Activated CD4-positive, CD25-positive, alpha-beta regulatory T cell treated with anti-CD3 and anti-CD28 coated beads, Interleukin-2, amount 50 U/mL, for 24 hours (primary cell): ENCODE measurements at regions not wholly inside any gene's neighbourhood (a gene's known extent, or its start where the extent isn't known, plus 50 kb on each side); places are given as distances from the start of the nearest gene placed in this dataset.
"Not testable (repeated sequence)": the region's sequence is repeated elsewhere in the genome, so short reads cannot be mapped to it uniquely, and the experiment has no call there.

ENCODE experiments used
- ATAC-seq, 2 donors: fragments of 150-1000 bp; cut with Tn5 transposase; one replicate each; pipeline ENCODE4 v1.10.0; 2021; ENCODE audit warnings: mild to moderate bottlenecking in 1 of 2, moderate library complexity in 1 of 2

DNA sequence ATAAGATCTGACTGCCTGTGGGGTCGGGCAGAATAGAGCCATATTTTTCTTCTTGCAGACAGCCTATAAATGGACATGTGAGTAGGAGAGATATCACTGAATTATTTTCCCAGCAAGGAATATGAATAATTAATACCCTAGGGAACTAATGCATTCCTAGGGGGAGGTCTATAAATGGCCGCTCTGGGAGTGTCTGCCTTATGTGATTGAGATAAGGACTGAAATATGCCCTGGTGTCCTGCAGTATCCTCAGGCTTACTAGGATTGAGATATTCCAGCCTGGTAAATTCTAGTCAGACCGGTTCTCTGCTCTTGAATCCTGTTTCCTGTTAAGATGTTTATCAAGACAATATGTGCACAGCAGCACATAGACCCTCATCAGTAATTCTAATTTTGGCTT, 1399.4 kb downstream of the GATA3 start:
- not testable (repeated sequence) for ATAC-seq

DNA sequence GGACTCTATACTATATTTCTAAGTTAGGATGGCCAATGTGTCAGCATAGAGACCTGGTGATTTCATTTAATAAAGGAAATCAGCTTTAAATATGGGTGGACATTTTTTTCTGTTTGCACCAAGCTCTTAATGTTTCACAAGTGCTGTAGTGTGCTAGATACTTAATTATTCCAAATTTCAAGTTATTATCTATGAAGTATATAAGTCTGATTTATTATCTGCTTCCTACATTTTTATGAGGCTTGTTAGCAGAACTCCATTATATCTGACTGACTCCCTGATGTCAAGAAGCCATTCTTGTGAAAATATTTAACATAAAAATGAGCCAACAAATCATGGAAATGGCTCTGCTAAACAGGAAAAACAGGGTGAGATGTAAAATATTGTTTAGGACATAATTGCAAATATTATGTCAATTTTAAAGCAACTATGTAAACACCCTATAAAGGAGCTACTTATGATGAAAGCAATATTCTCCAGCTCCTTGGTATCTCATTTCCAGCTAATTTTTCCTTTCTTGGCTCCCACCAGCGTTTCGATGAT, 1415.2 kb downstream of the GATA3 start:
- ATAC-seq: no peak

DNA sequence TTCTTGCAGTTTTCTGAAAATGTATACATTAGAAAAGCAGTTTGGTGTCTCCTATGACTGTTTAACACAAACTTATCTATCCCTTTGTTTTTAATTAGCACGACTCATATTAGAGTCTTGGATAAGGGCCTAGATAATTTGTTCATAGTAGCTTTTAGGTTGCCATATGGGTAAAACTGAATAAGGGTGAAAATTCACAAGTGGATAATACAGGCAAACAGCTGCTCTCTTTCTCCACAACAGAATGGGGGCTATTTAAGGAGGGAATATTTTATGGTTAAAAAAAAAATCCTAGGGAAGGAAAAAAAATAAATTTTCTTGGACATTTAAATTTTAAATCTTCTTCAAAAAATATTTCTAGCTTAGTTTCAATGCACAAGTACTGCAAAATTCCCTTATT, 1416.1 kb downstream of the GATA3 start:
- no peak for ATAC-seq

DNA sequence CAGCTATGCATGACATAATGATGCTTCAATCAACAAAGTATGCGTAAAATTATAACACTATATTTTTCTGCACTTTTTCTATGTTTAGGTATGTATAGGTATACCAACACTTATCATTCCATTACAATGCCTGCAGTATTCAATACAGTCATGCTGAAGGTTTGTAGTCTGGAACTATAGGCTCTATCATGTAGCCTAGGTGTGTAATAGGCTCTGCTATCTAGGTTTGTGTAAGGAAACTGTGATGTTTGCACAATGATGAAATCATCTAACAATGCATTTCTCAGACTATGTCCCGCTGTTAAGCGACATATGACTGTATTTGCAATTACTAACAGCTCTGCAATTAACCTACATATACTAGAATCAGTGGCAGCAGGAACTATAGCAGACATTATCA, 1447.5 kb downstream of the GATA3 start:
- no peak for ATAC-seq

GRCh38 chr10:9504227-9504626, 1449.7 kb downstream of the GATA3 start:
- ATAC-seq: no peak

DNA sequence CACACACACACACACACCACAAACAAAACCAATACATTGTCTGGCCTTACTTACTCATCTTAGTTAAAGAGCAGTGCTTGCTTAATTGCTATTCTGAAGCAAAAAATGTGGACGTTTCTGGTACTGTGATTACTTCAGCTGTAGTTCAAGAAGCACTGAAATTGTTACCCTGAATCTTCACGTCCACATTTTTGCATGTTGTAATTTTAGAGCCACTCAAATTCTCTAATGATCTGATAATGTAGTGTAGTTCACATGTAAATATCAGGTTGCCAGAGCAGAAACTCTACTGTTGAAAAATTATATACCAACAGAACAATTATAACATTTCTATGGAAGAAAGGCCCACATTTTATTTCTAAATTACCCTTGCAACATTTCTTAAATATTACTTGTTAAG, 1451.1 kb downstream of the GATA3 start:
- ATAC-seq: no peak

DNA sequence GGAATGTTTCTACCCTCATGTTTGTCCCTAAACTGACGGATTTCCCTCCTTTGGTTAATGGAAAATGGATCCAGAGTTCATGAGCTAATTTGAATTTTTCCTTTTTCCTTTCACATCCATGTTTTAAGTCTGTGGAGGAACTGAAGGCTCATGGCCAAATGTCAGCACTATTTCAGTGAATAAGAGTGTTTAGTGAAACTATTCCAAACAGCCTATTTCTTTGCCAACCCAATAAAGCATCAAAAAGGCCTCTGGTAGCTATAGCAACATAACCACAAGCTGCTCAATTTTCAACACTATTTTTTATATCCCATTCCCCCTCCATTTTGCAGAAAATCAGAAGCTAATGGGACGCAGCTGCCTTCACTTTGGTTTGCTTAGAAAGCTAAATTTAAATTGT, 1454.1 kb downstream of the GATA3 start:
- ATAC-seq: no peak

GRCh38 chr10:9510626-9511025, 1456.1 kb downstream of the GATA3 start:
- ATAC-seq: no peak

DNA sequence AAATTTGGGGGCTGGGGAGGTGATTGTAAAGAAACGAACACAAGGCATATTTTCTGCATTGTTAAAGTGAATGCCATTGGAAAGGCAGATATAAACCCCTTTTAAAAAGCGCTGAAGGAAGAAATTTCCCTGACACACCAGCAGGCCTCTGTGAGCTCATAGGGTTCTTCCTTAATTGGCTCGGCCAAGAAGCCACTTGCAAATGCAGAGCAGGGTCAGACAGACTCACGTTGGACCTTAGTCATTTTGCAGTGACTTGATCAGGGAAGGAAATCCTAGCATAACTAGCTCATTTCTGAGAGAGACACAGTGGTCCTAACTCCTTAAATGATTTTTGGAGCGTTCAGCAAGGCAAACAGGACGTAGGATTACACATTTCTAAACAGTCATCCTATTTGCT, 1461.4 kb downstream of the GATA3 start:
- ATAC-seq: no peak

GRCh38 chr10:9535744-9536143, 1481.3 kb downstream of the GATA3 start:
- no peak for ATAC-seq

GRCh38 chr10:9545073-9545472, 1472.6 kb upstream of the CELF2 start:
- ATAC-seq: no peak

DNA sequence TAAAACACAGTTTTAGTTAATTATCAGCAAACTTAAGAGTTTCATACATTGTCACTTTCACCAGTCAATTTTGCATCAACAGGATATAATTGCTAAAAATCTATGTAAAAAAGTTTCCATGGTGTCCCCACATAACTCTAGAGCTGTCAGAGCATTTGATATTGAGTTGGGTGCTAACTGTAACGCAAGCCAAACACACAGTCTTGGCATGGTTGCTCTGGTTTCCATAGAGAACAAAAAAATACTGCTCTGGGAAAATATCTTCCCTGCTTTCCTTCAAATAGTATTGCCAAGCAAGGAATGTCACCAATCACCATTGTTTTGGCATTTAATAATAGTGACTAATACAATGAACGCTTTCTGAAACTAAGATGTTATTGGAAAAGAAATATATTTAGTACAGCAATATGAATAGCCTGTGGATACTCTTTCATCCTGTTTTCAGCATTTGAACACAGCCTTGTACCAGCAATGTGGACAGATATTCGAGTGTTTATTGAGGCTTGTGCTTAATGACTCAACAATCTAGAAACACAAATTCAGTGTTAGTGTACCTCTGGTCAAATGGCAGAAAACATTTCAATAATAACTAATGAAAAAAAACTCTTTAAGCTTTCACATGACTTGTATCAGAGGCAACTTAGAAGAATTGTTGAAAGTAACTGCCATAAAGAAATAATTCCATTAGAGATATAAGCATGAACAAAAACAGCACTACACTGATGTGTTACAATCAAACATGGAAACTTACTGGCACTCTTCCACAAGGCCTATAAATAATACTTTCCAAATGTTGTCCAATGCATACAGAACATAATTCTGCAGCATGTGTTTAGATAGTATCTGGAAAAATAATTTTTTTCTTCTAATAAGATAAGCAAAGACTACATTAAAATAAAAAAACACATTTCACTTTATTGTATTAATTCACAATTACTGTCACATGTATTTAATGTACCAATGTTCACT, 1469.5 kb upstream of the CELF2 start:
- no peak for ATAC-seq

- no peak for ATAC-seq
Measured at GRCh38 chr10:9550810-9551209, 1466.9 kb upstream of the CELF2 start.

- ATAC-seq: no peak
Measured at GRCh38 chr10:9554321-9554720, 1463.4 kb upstream of the CELF2 start.

- ATAC-seq: no peak
Measured at GRCh38 chr10:9560976-9561375, 1456.7 kb upstream of the CELF2 start.

DNA sequence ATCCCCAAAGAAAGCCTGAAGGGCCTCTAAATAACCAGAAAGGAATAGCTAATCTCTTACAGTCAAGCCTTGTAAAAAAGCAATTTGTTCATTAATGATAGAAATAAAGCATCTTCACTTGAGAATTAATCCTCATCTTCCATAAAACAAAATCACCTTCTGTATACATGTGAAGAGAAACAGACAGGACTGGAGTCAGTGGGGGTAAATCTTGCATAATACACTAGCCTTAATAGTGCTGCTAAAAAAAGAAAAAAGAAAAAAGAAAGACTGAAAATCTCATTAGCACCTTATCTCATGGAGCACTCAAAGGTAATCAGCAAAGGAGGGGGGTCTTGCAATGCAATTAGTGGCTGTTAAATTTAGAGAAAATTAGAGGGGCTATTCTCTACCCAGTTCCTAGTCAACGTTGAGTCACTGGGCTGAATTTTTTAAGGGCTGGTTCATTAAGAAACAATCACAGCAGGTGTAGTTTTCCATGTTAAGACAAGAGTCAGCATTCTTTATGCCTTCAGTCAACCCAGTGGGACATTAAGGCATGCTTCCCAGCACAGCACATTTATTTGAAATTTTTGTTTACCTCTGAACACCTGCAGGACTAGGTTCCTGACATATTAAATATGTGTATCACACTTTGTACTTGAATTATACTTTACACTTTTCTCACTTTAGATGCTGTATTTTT, 1455.7 kb upstream of the CELF2 start:
- ATAC-seq: no peak

DNA sequence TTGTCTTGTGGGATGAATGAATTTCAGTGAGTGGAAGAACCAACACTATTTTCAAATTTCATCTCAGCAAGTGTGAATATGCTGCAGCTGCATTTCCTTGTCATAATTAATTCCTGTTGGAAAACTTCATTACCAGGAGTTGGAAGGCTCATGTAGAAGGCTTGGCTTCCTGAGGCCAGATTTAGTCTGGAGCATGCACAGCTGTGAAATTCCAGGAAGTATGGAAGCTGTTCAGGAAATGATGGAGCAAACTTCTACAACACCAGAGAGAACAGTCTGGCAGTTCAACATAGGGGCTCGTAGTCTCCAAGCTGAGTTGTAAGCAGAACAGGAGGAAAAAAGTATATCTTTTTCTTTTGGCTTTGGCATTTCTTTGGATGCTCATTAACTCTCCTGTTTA, 1439.9 kb upstream of the CELF2 start:
- no peak for ATAC-seq

- ATAC-seq: no peak
Measured at GRCh38 chr10:9579110-9579705, 1438.5 kb upstream of the CELF2 start.

GRCh38 chr10:9582803-9583202, 1434.9 kb upstream of the CELF2 start:
- not testable (repeated sequence) for ATAC-seq

- no peak for ATAC-seq
Measured at GRCh38 chr10:9596368-9596920, 1421.2 kb upstream of the CELF2 start.

DNA sequence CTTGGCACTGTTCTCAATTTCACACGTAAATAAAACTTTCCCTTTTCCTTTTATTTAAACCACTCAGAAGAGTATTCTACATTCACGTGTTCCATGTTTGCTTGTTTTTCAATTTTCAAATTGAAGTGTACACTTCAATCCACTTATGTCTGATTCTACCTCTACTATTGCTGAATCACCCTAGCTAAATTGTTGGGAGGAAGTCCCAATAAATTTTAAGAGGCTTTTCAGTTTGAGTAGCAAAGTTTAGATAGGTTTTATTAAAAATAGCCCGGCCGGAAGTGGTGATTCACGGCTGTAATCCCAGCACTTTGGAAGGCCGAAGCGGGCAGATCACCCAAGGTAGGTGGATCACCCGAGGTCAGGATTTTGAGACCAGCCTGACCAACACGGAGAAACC, 1414.7 kb upstream of the CELF2 start:
- no peak for ATAC-seq

GRCh38 chr10:9603972-9604371, 1413.7 kb upstream of the CELF2 start:
- no peak for ATAC-seq

- ATAC-seq: no peak
Measured at GRCh38 chr10:9605231-9605630, 1412.4 kb upstream of the CELF2 start.
